Kidney (tissue), 13 donors: ENCODE measurements at regions not wholly inside any gene's neighbourhood (a gene's known extent, or its start where the extent isn't known, plus 50 kb on each side); places are given as distances from the start of the nearest gene placed in this dataset.
A peak's percentile ranks its signal among the peaks of the same experiment; 100 is the strongest.

ENCODE experiments used
- DNase-seq, 5 donors: peaks; one replicate each; pipeline ENCODE4 v3.0.0-alpha.2; 2013 to 2020
- FAIRE-seq: peaks from 2 replicates; lab custom pipeline; 2012; peaks lifted over from hg19 to GRCh38; lab: Jason Lieb, UNC
- H3K27ac ChIP-seq, 2 donors: one replicate each; pipeline ENCODE4 v1.7.0; 2013; ENCODE audit warnings: low read depth in 2 of 2, low read length in 2 of 2, inconsistent platforms in 1 of 2
- H3K27me3 ChIP-seq: one replicate; pipeline ENCODE4 v1.7.1; 2013; ENCODE audit warnings: low read length, inconsistent platforms; ENCODE audit not compliant: control insufficient read depth, insufficient read depth
- H3K36me3 ChIP-seq, 3 donors: one replicate each; pipeline versions ENCODE4 v1.7.0 to v1.7.1; 2013; ENCODE audit warnings: low read length in 3 of 3, control low read depth in 1 of 3, inconsistent platforms in 1 of 3; ENCODE audit not compliant: insufficient read depth in 3 of 3, control insufficient read depth in 2 of 3
- H3K4me1 ChIP-seq, 3 donors: one replicate each; pipeline versions ENCODE4 v1.7.0 to v1.7.1; 2013; ENCODE audit warnings: low read length in 3 of 3, inconsistent platforms in 1 of 3, low read depth in 1 of 3; ENCODE audit not compliant: control insufficient read depth in 2 of 3, insufficient read depth in 2 of 3
- H3K4me3 ChIP-seq, 3 donors: one replicate each; pipeline versions ENCODE4 v1.7.0 to v1.8.1; 2013; ENCODE audit warnings: low read length in 3 of 3, control low read depth in 1 of 3, inconsistent platforms in 1 of 3
- H3K9ac ChIP-seq, 3 donors: one replicate each; pipeline versions ENCODE4 v1.7.0 to v1.7.1; 2013; ENCODE audit warnings: low read length in 3 of 3, control low read depth in 1 of 3, inconsistent platforms in 1 of 3
- H3K9me3 ChIP-seq, 3 donors: one replicate each; pipeline versions ENCODE4 v1.7.0 to v1.7.1; 2013; ENCODE audit warnings: low read length in 3 of 3, control low read depth in 1 of 3, inconsistent platforms in 1 of 3; ENCODE audit not compliant: control insufficient read depth in 2 of 3, insufficient read depth in 1 of 3
- CTCF ChIP-seq: IDR thresholded peaks from 3 replicates; pipeline ENCODE4 v1.5.1; 2012; ENCODE audit warnings: mild to moderate bottlenecking, moderate library complexity, borderline replicate concordance; ENCODE audit not compliant: insufficient read depth; ENCODE audit errors: extremely low read depth
- intact Hi-C: fragments of 100-400 bp; cut with DNase I; formaldehyde crosslinking; loops from one replicate; pipeline ENCODE4 v1.11.1; 2022
- donor health status: control.
- donor health status: control.
- donor health status: control.
- donor health status: control.
- donor health status: control.
- donor health status: DM: yes; HTN: yes; CAD: no.
- donor health status: Normal renal cell carcinoma (clear cell type).

DNA sequence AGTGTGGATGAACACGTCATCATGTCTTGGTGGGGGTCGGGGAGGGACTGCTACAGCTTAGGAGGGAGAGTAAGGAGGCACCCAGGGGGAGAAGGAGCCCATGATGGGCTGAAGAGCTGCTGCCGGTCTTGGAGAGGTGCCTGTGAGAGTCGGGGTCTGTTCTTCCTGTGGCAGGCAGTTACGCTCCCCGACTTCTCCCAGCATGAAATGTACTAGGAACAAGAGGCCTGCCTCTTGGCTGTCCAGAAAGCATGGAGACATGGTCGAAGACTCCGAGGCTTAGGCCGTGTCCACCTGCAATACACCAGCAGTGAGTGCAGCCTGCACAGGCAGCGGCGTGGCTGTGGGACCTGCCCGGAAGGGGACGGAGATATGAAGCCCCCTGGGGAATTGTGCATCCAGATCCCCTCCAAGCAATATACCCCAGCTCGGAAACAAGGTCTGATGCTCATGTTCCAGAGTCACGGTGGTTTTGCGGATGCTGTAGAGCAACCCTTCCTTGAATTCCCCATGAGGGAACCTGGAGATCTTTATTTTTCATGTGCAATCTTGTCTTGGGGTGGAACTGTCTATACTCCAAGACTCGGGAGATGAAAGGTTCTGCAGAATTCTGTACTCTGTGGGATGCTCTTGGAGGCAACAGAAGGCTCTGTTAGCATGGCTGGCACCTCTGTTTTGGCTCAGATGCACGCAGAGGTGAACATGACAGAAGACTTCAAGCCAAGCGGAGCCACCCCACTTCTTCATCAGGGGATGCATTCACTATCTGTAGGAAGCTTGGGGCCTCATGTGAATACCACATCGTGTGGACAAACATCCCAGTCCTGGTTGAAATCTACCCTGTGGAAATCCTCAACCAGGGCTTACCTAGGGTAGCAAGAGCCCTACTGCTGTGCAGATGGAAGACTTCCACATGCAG is 374.9 kb upstream of the IRX4 start:
- no peak for DNase-seq
- intact Hi-C loops = no loop called here
- peaks cover 0 to 1% (median 0%) of the 10 kb centered on the region in 3 donors for H3K9me3 ChIP-seq
- no peaks in the 10 kb centered on the region for H3K36me3 ChIP-seq
- no peaks in the 10 kb centered on the region for H3K4me1 ChIP-seq
- peaks cover 12% of the 10 kb centered on the region for H3K27me3 ChIP-seq
- H3K27ac ChIP-seq = no peak overlapping the region
- H3K9ac ChIP-seq = no peak overlapping the region
- FAIRE-seq = no peak
- no peak overlapping the region for H3K4me3 ChIP-seq
- TF ChIP-seq CTCF = no peak

- no peak for DNase-seq
- Histone ChIP-seq H3K27me3 (peaks cover 17% of the 10 kb centered on the region), H3K4me1 (no peaks in the 10 kb centered on the region), H3K36me3 (no peaks in the 10 kb centered on the region), H3K27ac (no peak overlapping the region), H3K9ac (no peak overlapping the region), H3K4me3 (no peak overlapping the region), H3K9me3 (peaks cover 0 to 1% (median 0%) of the 10 kb centered on the region in 3 donors)
- FAIRE-seq = no peak
- intact Hi-C loops = no loop called here
- no peak for TF ChIP-seq CTCF
Observed at GRCh38 chr5:2256691-2257280, 374.1 kb upstream of the IRX4 start.

- DNase-seq (no peak), FAIRE-seq (no peak)
- peaks cover 0 to 1% (median 0%) of the 10 kb centered on the region in 3 donors for H3K9me3 ChIP-seq
- no peak overlapping the region for H3K27ac ChIP-seq
- TF ChIP-seq CTCF = no peak
- intact Hi-C loops = no loop called here
- H3K36me3 ChIP-seq = no peaks in the 10 kb centered on the region
- no peaks in the 10 kb centered on the region for H3K4me1 ChIP-seq
- no peak overlapping the region for H3K9ac ChIP-seq
- peaks cover 20% of the 10 kb centered on the region for H3K27me3 ChIP-seq
- H3K4me3 ChIP-seq = peak overlapping the region in 1 of 3 donors; percentile 11
Observed at GRCh38 chr5:2255915-2256690, 373.4 kb upstream of the IRX4 start.
